HepG2 (cell line): ENCODE measurements at regions not wholly inside any gene's neighbourhood (a gene's known extent, or its start where the extent isn't known, plus 50 kb on each side); places are given as distances from the start of the nearest gene placed in this dataset.

ENCODE experiments used
- ATAC-seq: fragments of 200-7000 bp; cut with Tn5 transposase; 3 replicates; pipeline ENCODE4 v1.9.1; 2020; ENCODE audit warnings: mild to moderate bottlenecking, moderate library complexity
- BruUV-seq: library from RNA; stranded (reverse); fragments of 400-500 nt; replicated peaks from 2 replicates; lab custom pipeline; 2021; lab: Mats Ljungman, UMichigan
- CTCF ChIA-PET: fragments of 300-600 bp; formaldehyde crosslinking; extraction: SDS; loops from one replicate; lab custom pipeline; 2021; ENCODE audit warnings: low total read pairs, inconsistent platforms, low intra/inter-chr PET ratio; lab: Yijun Ruan, JAX
- POLR2A ChIA-PET: fragments of 350-600 bp; sonication (Branson Sonifier 250); formaldehyde crosslinking; loops from one replicate; lab custom pipeline; 2020; ENCODE audit warnings: antibody characterized with exemption, inconsistent platforms; lab: Yijun Ruan, JAX
- DNase-seq: peaks from one replicate; pipeline ENCODE4 v3.0.0-alpha.2; 2015; ENCODE audit warnings: low spot score
- FAIRE-seq: peaks from 3 replicates; lab custom pipeline; 2011; peaks lifted over from hg19 to GRCh38; lab: Jason Lieb, UNC
- H2AFZ ChIP-seq: one replicate; pipeline ENCODE4 v1.6.1; 2011; ENCODE audit warnings: low read length, inconsistent platforms
- H3K27ac ChIP-seq: fragments of 300-600 bp; 3 replicates; pipeline ENCODE4 v1.8.0; 2011; ENCODE audit warnings: mixed run types, mild to moderate bottlenecking, mixed read lengths, low read length, inconsistent platforms; ENCODE audit not compliant: insufficient read depth; ENCODE audit errors: extremely low read length
- H3K27me3 ChIP-seq, 2 experiments: fragments of 200-600 bp in 1 of 2; 2 replicates in 1 of 2; 3 replicates in 1 of 2; pipeline versions ENCODE4 v1.6.0 to v1.8.0; 2011; ENCODE audit warnings: low read length in 2 of 2, mild to moderate bottlenecking in 2 of 2, moderate library complexity in 2 of 2, inconsistent platforms in 1 of 2; ENCODE audit not compliant: insufficient read depth in 2 of 2, control insufficient read depth in 1 of 2
- H3K36me3 ChIP-seq, 2 experiments: fragments of 200-600 bp in 1 of 2; replicated peaks in 1 of 2; 2 replicates in 1 of 2; 3 replicates in 1 of 2; pipeline versions ENCODE4 v1.5.1 to v1.8.0; 2011; ENCODE audit warnings: low read length in 2 of 2, inconsistent platforms in 1 of 2; ENCODE audit not compliant: insufficient read depth in 2 of 2, control insufficient read depth in 1 of 2
- H3K4me1 ChIP-seq: 2 replicates; pipeline ENCODE4 v1.5.1; 2012; ENCODE audit warnings: low read length, inconsistent platforms; ENCODE audit not compliant: insufficient read depth
- H3K4me2 ChIP-seq: 2 replicates; pipeline ENCODE4 v1.6.0; 2011; ENCODE audit warnings: low read depth, low read length, inconsistent platforms
- H3K4me3 ChIP-seq, 3 experiments: fragments of 200-600 bp in 1 of 3; sonication (generic), shearing (Covaris generic) in 1 of 3; replicated peaks in 1 of 3; 2 replicates each; pipeline ENCODE4 v1.5.1; 2011 to 2016; ENCODE audit warnings: low read length in 3 of 3, inconsistent platforms in 2 of 3, low read depth in 2 of 3, mild to moderate bottlenecking in 2 of 3, control low read depth in 1 of 3, mixed read lengths in 1 of 3; ENCODE audit not compliant: insufficient read depth in 1 of 3
- H3K79me2 ChIP-seq: one replicate; pipeline ENCODE4 v1.6.1; 2011; ENCODE audit warnings: low read length, inconsistent platforms; ENCODE audit not compliant: insufficient read depth
- H3K9ac ChIP-seq: 2 replicates; pipeline ENCODE4 v1.6.0; 2011; ENCODE audit warnings: mild to moderate bottlenecking, low read depth, low read length, inconsistent platforms; ENCODE audit not compliant: insufficient read depth
- H3K9me3 ChIP-seq: 2 replicates; pipeline ENCODE4 v1.5.1; 2012; ENCODE audit warnings: mild to moderate bottlenecking, low read length
- H4K20me1 ChIP-seq: 2 replicates; pipeline ENCODE4 v1.6.0; 2011; ENCODE audit warnings: inconsistent platforms, mild to moderate bottlenecking, low read length, moderate library complexity; ENCODE audit not compliant: insufficient read depth
- E2F1 ChIP-seq: sonication (generic); formaldehyde crosslinking; IDR thresholded peaks from 2 replicates; pipeline ENCODE4 v1.5.0; 2020; ENCODE audit warnings: missing genetic modification reagents
- IRF9 ChIP-seq: sonication (generic); formaldehyde crosslinking; IDR thresholded peaks from 2 replicates; pipeline ENCODE4 v1.8.0; 2022; ENCODE audit warnings: missing genetic modification reagents, mild to moderate bottlenecking, borderline replicate concordance
- MEIS1 ChIP-seq: sonication (generic); formaldehyde crosslinking; IDR thresholded peaks from 2 replicates; pipeline ENCODE4 v1.9.0; 2021; ENCODE audit warnings: mild to moderate bottlenecking, missing genetic modification reagents, moderate library complexity, borderline replicate concordance
- RARA ChIP-seq: IDR thresholded peaks from 2 replicates; pipeline ENCODE4 v1.6.1; 2016; ENCODE audit warnings: missing genetic modification reagents, missing compliant biosample characterization
- ZKSCAN1 ChIP-seq: fragments of 150-350 bp; IDR thresholded peaks from 2 replicates; pipeline ENCODE4 v1.6.1; 2014; ENCODE audit warnings: low read length
- ZNF280D ChIP-seq: sonication (generic); formaldehyde crosslinking; IDR thresholded peaks from 2 replicates; pipeline ENCODE4 v1.5.1; 2020; ENCODE audit warnings: mild to moderate bottlenecking, missing genetic modification reagents
- ZNF547 ChIP-seq: sonication (generic); formaldehyde crosslinking; IDR thresholded peaks from 2 replicates; pipeline ENCODE4 v1.5.1; 2020; ENCODE audit warnings: mild to moderate bottlenecking, missing genetic modification reagents
- ZNF691 ChIP-seq: sonication (generic); formaldehyde crosslinking; IDR thresholded peaks from 2 replicates; pipeline ENCODE4 v1.4.0; 2020; ENCODE audit warnings: missing genetic modification reagents, low read depth, mild to moderate bottlenecking, borderline replicate concordance
- WGBS: methylation state at CpG from one replicate; pipeline ENCODE4 v1.1.6; 2017; ENCODE audit warnings: low lambda C conversion rate; 5-methylcytosine and 5-hydroxymethylcytosine counted together
- in situ Hi-C: cut with HindIII; loops from 2 replicates; pipeline ENCODE4 v1.10.0; 2017; ENCODE audit warnings: low pct_unique_long_range_greater_than_20kb; ENCODE audit not compliant: extremely low pct_ligation_motif_present
- intact Hi-C: fragments of 100-400 bp; cut with micrococcal nuclease; formaldehyde crosslinking; loops from one replicate; pipeline ENCODE4 v1.10.0; 2022; ENCODE audit not compliant: unreplicated experiment

- ChIA-PET CTCF (no interaction called here), POLR2A (no interaction called here)
- no peaks in the 10 kb centered on the region for H4K20me1 ChIP-seq
- H3K4me3 ChIP-seq: no peak overlapping the region
- no peak overlapping the region for H3K27ac ChIP-seq
- FAIRE-seq: no peak
- H3K9ac ChIP-seq: no peak overlapping the region
- H3K27me3 ChIP-seq: no peaks in the 10 kb centered on the region; a peak in 1 of 5 replicates
- no peak for DNase-seq
- WGBS: 16% methylated on average over 9 of the region's 18 CpGs
- TF ChIP-seq ZNF547 (CRISPR knock-in tag): no peak
- TF ChIP-seq ZKSCAN1: no peak
- intact Hi-C loops (no loop called here), in situ Hi-C loops (no loop called here)
- H3K36me3 ChIP-seq: no peaks in the 10 kb centered on the region
- no peak overlapping the region for H2AFZ ChIP-seq
- no peaks in the 10 kb centered on the region for H3K79me2 ChIP-seq
- no peak for ATAC-seq
- no TSS peak for BruUV-seq
- H3K4me2 ChIP-seq: no peak overlapping the region
- no peaks in the 10 kb centered on the region for H3K9me3 ChIP-seq
- H3K4me1 ChIP-seq: no peaks in the 10 kb centered on the region
Observed at GRCh38 chr22:27086080-27087044, 429.0 kb downstream of the MIAT start.

GRCh38 chr22:27087051-27087450 lies 429.7 kb downstream of the MIAT start:
- 0% methylated on average over 4 of the region's 4 CpGs for WGBS
- H3K27me3 ChIP-seq: no peaks in the 10 kb centered on the region; a peak in 1 of 5 replicates
- no peaks in the 10 kb centered on the region for H3K4me1 ChIP-seq
- in situ Hi-C loops (no loop called here), intact Hi-C loops (no loop called here)
- H3K9me3 ChIP-seq: no peaks in the 10 kb centered on the region
- BruUV-seq: no TSS peak
- CTCF ChIA-PET: no interaction called here
- H3K27ac ChIP-seq: no peak overlapping the region
- no peaks in the 10 kb centered on the region for H3K79me2 ChIP-seq
- H3K4me3 ChIP-seq: no peak overlapping the region
- TF ChIP-seq IRF9 (CRISPR knock-in tag) (no peak), E2F1 (no peak), MEIS1 (no peak), ZNF691 (no peak), RARA (CRISPR knock-in tag) (no peak), ZNF280D (no peak)
- no peaks in the 10 kb centered on the region for H4K20me1 ChIP-seq
- FAIRE-seq: no peak
- no peak for ATAC-seq
- H2AFZ ChIP-seq: no peak overlapping the region
- POLR2A ChIA-PET: no interaction called here
- DNase-seq: no peak
- no peak overlapping the region for H3K9ac ChIP-seq
- no peak overlapping the region for H3K4me2 ChIP-seq
- no peaks in the 10 kb centered on the region for H3K36me3 ChIP-seq
